ENCODE measurements at regions not wholly inside any gene's neighbourhood (a gene's known extent, or its start where the extent isn't known, plus 50 kb on each side); places are given as distances from the start of the nearest gene placed in this dataset.

DNA sequence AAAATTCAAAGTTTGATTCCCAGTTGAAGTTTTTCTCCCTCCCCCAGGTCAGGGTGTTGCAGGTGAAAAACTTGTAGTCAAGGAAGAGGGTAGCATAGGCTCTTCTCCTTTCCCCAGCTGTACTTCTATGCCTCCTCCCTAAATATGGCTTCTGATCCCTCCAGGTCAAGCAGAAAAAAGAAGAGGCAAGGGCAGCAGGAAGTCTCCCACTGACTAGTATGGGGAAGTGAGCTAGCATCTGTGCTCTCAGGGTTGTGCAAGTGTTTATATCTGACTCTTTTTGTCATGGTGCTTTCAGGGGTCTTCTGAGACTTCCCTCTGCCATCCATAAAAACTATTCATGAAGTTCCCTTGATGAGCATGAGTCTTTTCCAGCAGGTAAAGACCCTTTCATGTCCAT, 76.0 kb downstream of the ATPSCKMT start:
- intact Hi-C loops (cut with DNase I), result no loop called here
- H3K9ac ChIP-seq (ENCODE audit: low read length in 3 of 3), result no peak overlapping the region
- H3K9me3 ChIP-seq (ENCODE audit: control insufficient read depth in 2 of 3, insufficient read depth in 1 of 3, low read length in 3 of 3), result no peaks in the 10 kb centered on the region
- H3K27me3 ChIP-seq (ENCODE audit: control insufficient read depth, insufficient read depth, low read length), result no peaks in the 10 kb centered on the region
- TF ChIP-seq CTCF (IDR thresholded peaks at IDR 0.05; ENCODE audit: borderline replicate concordance, extremely low read depth, insufficient read depth), result no peak
- no peaks in the 10 kb centered on the region for H3K4me1 ChIP-seq (ENCODE audit: control insufficient read depth in 2 of 3, insufficient read depth in 2 of 3, low read depth in 1 of 3, low read length in 3 of 3)
- H3K27ac ChIP-seq (ENCODE audit: low read depth in 2 of 2, low read length in 2 of 2), result no peak overlapping the region
- no peaks in the 10 kb centered on the region for H3K36me3 ChIP-seq (ENCODE audit: control insufficient read depth in 2 of 3, insufficient read depth in 3 of 3, low read length in 3 of 3)
- FAIRE-seq, result no peak
- DNase-seq, result no peak
- no peak overlapping the region for H3K4me3 ChIP-seq (ENCODE audit: low read length in 3 of 3)

DNA sequence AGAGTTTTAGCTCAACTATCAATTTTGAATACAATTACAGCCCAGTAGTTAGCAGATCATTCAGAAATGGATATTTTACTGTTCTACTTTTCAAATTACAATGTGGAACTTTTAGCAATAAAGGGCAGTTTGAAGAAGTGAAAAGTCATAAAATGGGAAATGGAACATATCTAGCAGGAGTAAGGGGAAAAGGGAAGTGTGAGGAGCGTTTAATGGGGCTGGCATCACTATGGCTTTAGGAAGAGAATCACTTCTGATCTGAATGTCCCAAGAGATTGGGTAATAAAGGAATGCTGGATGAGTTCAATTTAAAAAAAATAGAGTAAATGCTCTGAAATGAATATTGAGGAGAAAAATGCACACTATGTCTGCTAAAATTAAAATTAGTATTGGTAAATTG, 77.4 kb downstream of the ATPSCKMT start:
- DNase-seq (no peak), FAIRE-seq (no peak)
- no peak overlapping the region for H3K4me3 ChIP-seq (ENCODE audit: low read length in 3 of 3)
- H3K36me3 ChIP-seq (ENCODE audit: control insufficient read depth in 2 of 3, insufficient read depth in 3 of 3, low read length in 3 of 3), result no peaks in the 10 kb centered on the region
- H3K27me3 ChIP-seq (ENCODE audit: control insufficient read depth, insufficient read depth, low read length), result no peaks in the 10 kb centered on the region
- H3K9ac ChIP-seq (ENCODE audit: low read length in 3 of 3), result no peak overlapping the region
- no peak overlapping the region for H3K27ac ChIP-seq (ENCODE audit: low read depth in 2 of 2, low read length in 2 of 2)
- H3K9me3 ChIP-seq (ENCODE audit: control insufficient read depth in 2 of 3, insufficient read depth in 1 of 3, low read length in 3 of 3), result peaks cover 0 to 2% (median 0%) of the 10 kb centered on the region in 3 donors
- no peak for TF ChIP-seq CTCF (IDR thresholded peaks at IDR 0.05; ENCODE audit: borderline replicate concordance, extremely low read depth, insufficient read depth)
- H3K4me1 ChIP-seq (ENCODE audit: control insufficient read depth in 2 of 3, insufficient read depth in 2 of 3, low read depth in 1 of 3, low read length in 3 of 3), result no peaks in the 10 kb centered on the region
- intact Hi-C loops (cut with DNase I), result no loop called here

GRCh38 chr5:10169359-10169758, 80.3 kb downstream of the ATPSCKMT start:
- DNase-seq, result no peak
- peaks cover 0 to 25% (median 7%) of the 10 kb centered on the region in 3 donors for H3K9me3 ChIP-seq (ENCODE audit: control insufficient read depth in 2 of 3, insufficient read depth in 1 of 3, low read length in 3 of 3)
- H3K36me3 ChIP-seq (ENCODE audit: control insufficient read depth in 2 of 3, insufficient read depth in 3 of 3, low read length in 3 of 3), result no peaks in the 10 kb centered on the region
- FAIRE-seq, result no peak
- intact Hi-C loops (cut with DNase I), result no loop called here
- no peaks in the 10 kb centered on the region for H3K4me1 ChIP-seq (ENCODE audit: control insufficient read depth in 2 of 3, insufficient read depth in 2 of 3, low read depth in 1 of 3, low read length in 3 of 3)
- no peak overlapping the region for H3K4me3 ChIP-seq (ENCODE audit: low read length in 3 of 3)
- H3K27me3 ChIP-seq (ENCODE audit: control insufficient read depth, insufficient read depth, low read length), result no peaks in the 10 kb centered on the region
- H3K27ac ChIP-seq (ENCODE audit: low read depth in 2 of 2, low read length in 2 of 2), result no peak overlapping the region
- H3K9ac ChIP-seq (ENCODE audit: low read length in 3 of 3), result no peak overlapping the region
- no peak for TF ChIP-seq CTCF (IDR thresholded peaks at IDR 0.05; ENCODE audit: borderline replicate concordance, extremely low read depth, insufficient read depth)

DNA sequence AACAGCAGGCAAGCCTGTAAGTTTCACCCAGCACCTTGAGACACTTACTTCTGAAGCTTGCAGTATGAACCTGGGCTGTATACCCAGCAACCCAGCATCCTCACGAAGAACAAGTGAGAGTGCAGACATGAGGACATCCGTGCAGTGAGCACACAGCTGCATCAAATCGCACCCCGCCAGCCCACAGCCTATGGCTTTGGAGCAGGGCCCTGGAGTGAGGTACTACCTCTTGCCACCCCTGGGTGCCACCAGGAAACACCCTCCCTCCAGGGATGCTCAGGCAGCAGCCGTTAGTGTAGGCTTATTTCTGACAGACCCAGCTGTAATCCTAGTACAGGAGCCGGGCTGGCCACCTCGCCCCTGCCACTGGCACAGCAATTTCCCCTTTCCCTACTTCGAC, 81.4 kb downstream of the ATPSCKMT start:
- no peaks in the 10 kb centered on the region for H3K36me3 ChIP-seq (ENCODE audit: control insufficient read depth in 2 of 3, insufficient read depth in 3 of 3, low read length in 3 of 3)
- no peaks in the 10 kb centered on the region for H3K4me1 ChIP-seq (ENCODE audit: control insufficient read depth in 2 of 3, insufficient read depth in 2 of 3, low read depth in 1 of 3, low read length in 3 of 3)
- intact Hi-C loops (cut with DNase I), result no loop called here
- H3K27ac ChIP-seq (ENCODE audit: low read depth in 2 of 2, low read length in 2 of 2), result no peak overlapping the region
- no peak overlapping the region for H3K9ac ChIP-seq (ENCODE audit: low read length in 3 of 3)
- no peak for TF ChIP-seq CTCF (IDR thresholded peaks at IDR 0.05; ENCODE audit: borderline replicate concordance, extremely low read depth, insufficient read depth)
- DNase-seq (no peak), FAIRE-seq (no peak)
- no peaks in the 10 kb centered on the region for H3K27me3 ChIP-seq (ENCODE audit: control insufficient read depth, insufficient read depth, low read length)
- H3K9me3 ChIP-seq (ENCODE audit: control insufficient read depth in 2 of 3, insufficient read depth in 1 of 3, low read length in 3 of 3), result peaks cover 0 to 25% (median 7%) of the 10 kb centered on the region in 3 donors
- H3K4me3 ChIP-seq (ENCODE audit: low read length in 3 of 3), result no peak overlapping the region
